EH (cell line): ENCODE measurements at regions not wholly inside any gene's neighbourhood (a gene's known extent, or its start where the extent isn't known, plus 50 kb on each side); places are given as distances from the start of the nearest gene placed in this dataset.

ENCODE experiments used
- DNase-seq: peaks from one replicate; pipeline ENCODE4 v3.0.0-alpha.2; 2015; ENCODE audit warnings: low read depth

DNA sequence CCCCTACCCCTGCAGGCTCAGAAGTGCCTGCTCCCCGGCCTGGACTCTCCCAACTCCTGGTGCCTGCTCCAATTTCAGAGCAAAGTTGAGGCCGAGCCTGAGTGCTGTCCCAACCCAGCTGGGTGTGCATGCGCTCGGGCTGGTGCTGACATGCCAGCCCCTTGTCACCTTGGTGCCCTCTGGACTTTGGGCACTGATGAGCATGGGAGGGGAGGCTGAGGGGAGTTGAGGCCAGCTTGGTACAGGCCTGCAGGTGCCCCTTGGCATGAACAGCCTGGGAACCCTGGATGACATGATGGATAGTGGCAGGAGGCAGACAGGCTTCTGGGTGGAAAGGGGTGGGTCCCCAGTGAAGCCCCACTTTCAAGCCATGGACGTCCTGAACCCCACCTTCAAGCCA lies 366.1 kb upstream of the NEGR1 start:
- no peak for DNase-seq

DNA sequence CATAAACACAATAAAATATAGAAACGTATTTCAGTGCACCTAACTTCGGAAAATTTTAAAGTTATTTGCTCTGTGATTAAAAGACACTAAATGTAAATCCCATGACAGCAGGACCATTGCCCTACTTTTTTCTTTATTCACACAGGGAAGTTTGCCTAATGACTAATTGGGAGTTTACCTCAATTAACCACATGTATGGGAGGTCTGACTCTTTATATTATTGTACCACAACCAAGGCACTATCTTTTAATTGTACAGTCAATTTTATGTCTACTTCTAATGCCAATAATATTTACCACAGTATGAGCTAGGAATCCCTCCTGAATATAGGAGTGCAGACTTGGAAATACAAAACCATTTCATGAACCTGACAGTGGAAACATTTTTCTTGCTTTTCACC lies 360.8 kb upstream of the NEGR1 start:
- DNase-seq = no peak

DNA sequence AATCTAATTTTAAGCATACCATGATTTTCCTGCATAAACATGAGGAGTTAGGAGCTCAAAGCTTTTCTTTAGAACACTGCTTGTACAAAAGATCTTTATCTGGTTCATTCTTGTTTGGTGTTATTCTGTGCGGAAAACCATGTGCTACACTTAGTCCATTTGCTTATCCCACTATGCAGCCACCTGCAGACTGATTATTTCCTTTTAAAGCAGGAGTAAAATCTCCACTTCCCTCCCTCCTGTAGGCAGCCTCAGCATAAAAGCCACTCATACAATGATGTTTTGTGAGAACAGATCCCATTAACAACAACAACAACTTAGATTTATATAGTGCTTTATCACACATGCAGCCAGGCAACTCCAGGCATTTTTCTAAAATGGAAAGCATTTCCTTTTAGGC lies 355.3 kb upstream of the NEGR1 start:
- no peak for DNase-seq

DNA sequence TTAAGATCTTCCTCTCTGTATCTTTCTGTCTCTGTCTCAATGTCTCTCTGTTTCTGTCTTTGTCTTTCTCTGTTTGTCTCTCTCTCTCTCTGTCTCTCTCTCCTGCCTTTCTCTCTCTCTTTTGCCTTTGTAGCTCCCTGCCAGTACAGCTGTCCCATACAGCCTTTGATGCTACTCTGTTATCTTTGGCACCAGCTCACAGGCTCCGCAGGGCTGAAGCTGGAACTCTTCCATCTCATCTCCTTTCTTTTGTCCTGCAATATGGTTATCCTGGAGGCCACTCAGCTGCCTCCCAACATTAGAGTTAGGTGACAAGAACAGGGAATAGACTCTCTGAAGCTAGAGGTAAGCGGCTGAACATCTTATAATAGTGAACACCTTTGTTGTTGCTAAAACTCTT lies 354.3 kb upstream of the NEGR1 start:
- no peak for DNase-seq

GRCh38 chr1:72635719-72636118 lies 353.4 kb upstream of the NEGR1 start:
- no peak for DNase-seq

GRCh38 chr1:72634946-72635345 lies 352.6 kb upstream of the NEGR1 start:
- no peak for DNase-seq

DNA sequence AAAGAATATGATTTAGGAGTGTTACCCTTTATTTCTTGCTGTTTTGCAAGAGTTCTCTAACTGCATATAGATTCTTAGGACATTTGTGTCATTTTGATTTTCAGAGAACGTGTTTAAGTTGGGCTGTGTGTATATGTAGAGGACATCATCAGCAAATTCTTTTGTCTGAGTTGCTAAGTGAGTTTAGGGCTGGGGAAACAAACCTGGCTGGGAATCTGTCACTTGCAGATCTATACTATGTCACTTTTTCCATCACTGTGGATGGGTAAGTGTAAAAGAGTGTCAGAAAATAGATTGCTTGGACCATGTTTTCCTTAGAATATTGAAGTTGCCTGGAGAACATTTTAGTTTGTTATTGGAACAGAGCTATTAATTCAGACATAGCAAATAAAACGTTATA lies 349.1 kb upstream of the NEGR1 start:
- DNase-seq = no peak

GRCh38 chr1:72623299-72623708 lies 341.0 kb upstream of the NEGR1 start:
- peak; percentile 54 for DNase-seq

- no peak for DNase-seq
These were observed 338.1 kb upstream of the NEGR1 start for GRCh38 chr1:72620453-72620852.

GRCh38 chr1:72606216-72606810 lies 324.0 kb upstream of the NEGR1 start:
- no peak for DNase-seq

- DNase-seq = no peak
These were observed 318.8 kb upstream of the NEGR1 start for GRCh38 chr1:72601035-72601674.

DNA sequence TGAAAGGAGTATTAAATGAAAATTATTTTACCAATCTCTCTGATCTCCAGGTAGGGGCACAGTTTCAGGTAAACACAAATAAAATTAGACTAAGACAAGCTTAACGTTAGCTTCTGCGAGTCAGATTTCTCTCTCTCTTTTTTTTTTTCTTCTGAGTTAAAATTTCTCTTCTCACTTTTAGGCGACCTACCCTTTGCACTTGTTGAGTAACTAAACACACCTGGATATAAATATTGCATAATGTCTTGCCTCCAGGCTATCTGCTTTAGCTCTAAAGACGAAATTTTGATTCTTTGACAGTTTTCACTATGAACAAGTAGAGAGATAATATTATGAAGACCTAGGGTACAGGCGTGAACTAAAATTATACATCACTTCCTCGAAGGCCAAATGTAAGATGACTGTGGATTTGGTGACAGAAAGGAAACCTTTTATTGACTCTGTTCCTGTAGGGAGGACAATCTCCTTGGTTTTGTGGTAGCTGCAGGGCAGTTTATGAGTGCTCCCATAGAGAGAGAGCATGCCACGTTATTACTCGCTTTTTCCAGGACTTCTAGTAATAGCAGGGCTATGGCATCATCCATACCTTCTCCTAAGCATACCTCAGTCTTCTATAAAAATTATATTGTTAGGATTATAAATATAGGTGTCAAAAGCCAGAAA lies 303.8 kb upstream of the NEGR1 start:
- no peak for DNase-seq

DNA sequence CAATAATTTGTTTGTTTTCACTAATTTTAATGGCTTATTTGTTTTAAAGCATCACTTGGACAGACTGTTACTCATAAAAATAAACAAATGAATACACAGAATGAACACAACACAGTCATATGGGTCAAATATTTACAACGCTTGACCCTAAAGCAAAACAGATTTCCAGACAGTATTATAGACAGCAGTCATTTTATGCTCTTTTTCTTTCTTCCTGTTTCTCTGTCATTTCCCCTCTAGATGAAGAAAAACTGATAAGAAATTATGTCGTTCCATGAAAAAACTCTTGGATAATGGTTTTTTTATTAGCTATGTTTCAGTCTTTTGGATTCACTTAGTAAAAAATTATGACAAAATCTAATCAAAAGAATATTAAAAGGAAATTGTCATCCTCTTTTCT lies 297.3 kb upstream of the NEGR1 start:
- no peak for DNase-seq

- no peak for DNase-seq
These were observed 288.5 kb upstream of the NEGR1 start for GRCh38 chr1:72570815-72571214.

DNA sequence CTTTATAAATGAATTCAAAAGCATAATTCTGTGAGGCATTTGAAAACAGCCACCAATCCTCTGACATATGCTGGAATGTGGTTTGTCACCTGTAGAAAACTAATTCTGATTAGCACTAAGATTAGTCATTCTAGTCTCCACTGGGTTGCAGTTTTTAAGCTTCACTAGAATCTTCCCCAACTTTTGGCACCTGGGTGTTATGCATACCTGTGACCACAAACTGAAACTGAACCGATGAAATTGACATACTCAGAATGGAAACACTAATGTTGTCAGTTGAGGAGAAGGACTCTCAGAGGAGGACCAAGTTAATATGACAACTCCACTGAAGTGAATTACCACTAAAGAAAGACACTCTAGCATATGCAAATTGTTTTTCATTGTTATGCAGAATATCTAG lies 285.8 kb upstream of the NEGR1 start:
- DNase-seq = no peak

DNA sequence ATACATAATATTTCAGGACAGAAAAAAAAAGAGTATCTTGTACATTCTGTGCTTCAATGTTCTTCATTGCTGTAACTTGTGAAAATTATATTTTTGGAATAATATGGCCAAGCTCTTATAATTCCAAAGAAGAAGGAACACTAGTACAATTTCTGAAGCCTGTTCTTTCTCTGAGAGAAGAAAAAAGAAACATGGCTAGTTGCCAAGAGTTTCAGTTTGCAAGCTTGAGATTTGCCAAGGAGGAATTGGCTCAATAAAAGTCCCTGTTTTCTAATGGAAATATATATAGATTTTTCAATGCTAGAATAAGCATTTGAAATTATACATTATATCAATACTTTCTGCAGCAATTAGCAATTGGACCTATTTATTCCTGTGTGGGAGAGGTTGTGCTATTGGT lies 285.2 kb upstream of the NEGR1 start:
- DNase-seq = peak; percentile 4

DNA sequence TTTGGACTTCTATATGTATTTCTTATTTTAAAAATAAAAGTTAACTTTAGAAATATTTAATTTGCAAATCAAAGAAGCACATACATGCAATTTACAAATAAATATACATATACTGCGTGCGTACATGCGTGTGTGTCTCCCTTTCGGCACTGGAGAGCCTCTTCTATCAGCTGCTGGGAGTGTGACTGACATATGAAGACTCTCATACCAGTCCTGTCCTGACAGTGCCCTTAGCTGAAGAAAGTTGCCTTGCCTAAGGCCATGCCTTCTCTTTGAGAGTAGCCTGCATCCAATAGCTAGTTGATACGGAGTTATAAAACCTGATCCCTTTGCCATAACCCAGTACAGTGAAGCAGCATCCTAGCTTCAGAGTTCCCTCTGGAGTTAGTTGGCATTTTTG lies 282.4 kb upstream of the NEGR1 start:
- DNase-seq = no peak

DNA sequence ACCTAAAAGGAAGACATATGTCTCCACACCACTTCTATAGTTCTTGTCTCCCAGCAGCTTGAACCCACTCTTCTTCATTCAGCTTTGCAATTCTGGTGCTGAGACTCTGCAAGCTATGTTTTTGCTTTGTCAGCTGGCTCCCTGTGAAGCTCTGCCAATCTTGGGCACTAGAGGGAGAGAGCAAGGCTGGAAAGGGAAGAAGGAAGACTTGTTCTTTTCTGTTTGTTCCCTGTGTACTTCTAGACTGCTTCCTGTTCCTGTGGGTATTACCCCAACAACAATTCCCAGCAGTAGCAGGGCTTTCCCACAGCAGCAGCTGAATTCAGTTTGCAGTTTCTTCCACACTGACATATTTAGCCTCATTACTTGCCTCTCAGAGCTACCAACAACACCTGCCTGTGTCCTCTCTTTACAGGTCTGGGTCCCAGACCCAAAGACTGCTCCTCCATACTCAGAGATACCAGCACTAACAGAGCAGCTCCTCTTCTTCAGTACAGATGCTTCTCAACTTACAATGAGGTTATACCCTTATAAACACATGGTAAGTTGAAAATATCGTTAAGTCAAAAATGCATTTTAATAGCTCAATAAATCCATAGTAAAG lies 275.2 kb upstream of the NEGR1 start:
- peak; percentile 38 for DNase-seq

DNA sequence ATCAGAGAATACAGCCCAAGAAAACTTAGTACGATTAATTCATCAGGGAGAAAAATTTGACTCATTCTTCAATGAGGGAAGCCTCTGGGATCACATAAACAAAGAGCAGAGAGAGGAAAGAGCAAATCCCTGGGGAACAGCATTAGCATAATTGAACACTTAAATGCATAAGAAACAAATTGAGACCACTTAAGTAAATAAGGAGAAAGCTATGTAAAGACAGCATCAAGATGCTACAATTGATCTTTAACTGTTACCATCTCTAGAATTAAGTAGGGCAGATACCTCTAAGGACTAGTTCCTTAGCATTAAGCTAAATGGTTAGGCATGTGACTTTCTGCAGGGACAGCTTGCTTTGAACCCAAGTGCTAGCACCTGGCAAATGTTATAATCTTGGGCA lies 265.1 kb upstream of the NEGR1 start:
- DNase-seq = no peak

DNA sequence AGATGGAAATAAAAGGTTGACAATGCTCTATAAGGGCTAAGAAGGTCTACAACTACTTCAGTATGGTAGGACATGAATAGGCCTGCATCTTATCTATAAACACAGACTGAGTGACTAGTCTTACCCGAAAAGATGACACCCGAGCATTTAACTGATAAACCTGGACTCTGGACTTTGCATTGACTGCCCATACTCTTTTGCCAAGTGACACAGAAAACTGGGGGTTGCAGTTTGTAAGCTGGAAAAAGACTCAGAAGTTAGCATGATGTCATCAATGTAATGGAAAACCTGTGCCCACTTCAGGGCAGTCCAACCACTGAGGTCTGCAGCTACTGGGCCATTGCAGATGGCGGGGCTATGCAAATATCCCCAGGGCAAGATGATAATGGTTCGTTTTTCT lies 258.3 kb upstream of the NEGR1 start:
- no peak for DNase-seq

DNA sequence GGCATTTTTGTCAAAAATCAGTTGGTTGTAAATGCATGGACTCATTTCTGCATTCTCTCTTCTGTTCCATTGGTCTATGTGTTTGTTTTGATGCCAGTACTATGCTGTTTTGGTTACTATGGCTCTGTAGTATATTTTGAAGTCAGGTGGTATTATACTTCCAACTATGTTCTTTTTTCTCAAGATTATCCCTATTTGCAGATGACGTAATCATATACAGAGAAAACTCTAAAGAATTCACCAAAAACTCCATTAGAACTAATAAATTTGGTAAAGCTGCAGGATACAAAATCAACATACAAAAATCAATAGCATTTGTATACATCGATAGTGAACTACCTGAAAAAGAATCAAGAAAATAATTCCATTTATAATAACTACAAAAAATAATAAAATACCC lies 253.1 kb upstream of the NEGR1 start:
- no peak for DNase-seq

- peak; percentile 18 for DNase-seq
These were observed 248.3 kb upstream of the NEGR1 start for GRCh38 chr1:72530646-72531045.

DNA sequence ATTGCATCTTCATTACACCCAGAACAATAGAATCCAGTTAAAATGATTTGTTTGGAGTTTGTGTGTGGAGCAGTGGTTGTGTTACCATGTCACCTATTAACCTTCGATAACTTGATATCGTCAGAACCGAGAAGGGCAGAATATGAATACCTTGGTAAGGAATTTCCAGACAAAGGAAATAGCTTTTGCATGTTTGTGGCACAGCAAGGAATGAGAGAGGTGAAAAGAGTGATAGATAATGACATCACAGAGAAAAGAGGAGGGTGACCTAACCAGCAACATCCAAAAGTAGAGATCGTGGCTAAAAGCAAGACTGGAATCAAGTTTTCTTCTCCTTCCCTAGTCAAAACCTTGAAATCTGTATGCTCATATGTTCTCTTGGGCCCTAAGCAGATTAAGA lies 244.6 kb upstream of the NEGR1 start:
- DNase-seq = peak; percentile 37
